ENCODE measurements at regions not wholly inside any gene's neighbourhood (a gene's known extent, or its start where the extent isn't known, plus 50 kb on each side); places are given as distances from the start of the nearest gene placed in this dataset.

- TF ChIP-seq BACH2 (CRISPR knock-in tag; IDR thresholded peaks at IDR 0.05; ENCODE audit: borderline replicate concordance): no peak
- TF ChIP-seq RARB (CRISPR knock-in tag; IDR thresholded peaks at IDR 0.05): no peak
- TF ChIP-seq PATZ1 (CRISPR knock-in tag; IDR thresholded peaks at IDR 0.05; ENCODE audit: borderline replicate concordance): no peak
- TF ChIP-seq CSRNP3 (CRISPR knock-in tag; IDR thresholded peaks at IDR 0.05): no peak
- TF ChIP-seq TOX (CRISPR knock-in tag; IDR thresholded peaks at IDR 0.05; ENCODE audit: borderline replicate concordance): no peak
- no peak for TF ChIP-seq ZFP3 (CRISPR knock-in tag; IDR thresholded peaks at IDR 0.05)
- no peak for TF ChIP-seq ZC3H10 (CRISPR knock-in tag; IDR thresholded peaks at IDR 0.05)
- TF ChIP-seq ESRRG (CRISPR knock-in tag; IDR thresholded peaks at IDR 0.05): no peak
- TF ChIP-seq ZNF565 (CRISPR knock-in tag; conservative IDR thresholded peaks at IDR 0.05; ENCODE audit: low read depth): no peak
- no peak for TF ChIP-seq OSR1 (CRISPR knock-in tag; IDR thresholded peaks at IDR 0.05)
- TF ChIP-seq ZNF8 (CRISPR knock-in tag; IDR thresholded peaks at IDR 0.05): no peak
- TF ChIP-seq ZFP30 (CRISPR knock-in tag; IDR thresholded peaks at IDR 0.05): no peak
- TF ChIP-seq ARNTL (CRISPR knock-in tag; IDR thresholded peaks at IDR 0.05; ENCODE audit: borderline replicate concordance, low read depth): no peak
- TF ChIP-seq GLIS3 (CRISPR knock-in tag; IDR thresholded peaks at IDR 0.05): no peak
Observed at GRCh38 chr2:172213116-172213860, 110.6 kb upstream of the DLX2 start.

Data from SK-N-SH treated with all-trans-retinoic acid at 6 μM for 48 hours (cell line).